CD14-positive monocyte (primary cell): ENCODE measurements at regions not wholly inside any gene's neighbourhood (a gene's known extent, or its start where the extent isn't known, plus 50 kb on each side); places are given as distances from the start of the nearest gene placed in this dataset.

Experiments used
- DNase-seq, 3 donors: peaks; one replicate each; pipeline ENCODE4 v3.0.0-alpha.2; 2011 to 2022
- H2AFZ ChIP-seq: 2 replicates; pipeline ENCODE4 v1.6.0; 2012; ENCODE audit warnings: mild to moderate bottlenecking, low read depth, low read length, inconsistent platforms; ENCODE audit not compliant: insufficient read depth, poor library complexity, severe bottlenecking
- H3K27ac ChIP-seq, 2 donors: 1 replicate in 1 of 2; 2 replicates in 1 of 2; pipeline ENCODE4 v1.5.1; 2012 to 2013; ENCODE audit warnings: low read length in 2 of 2, control low read depth in 1 of 2, inconsistent platforms in 1 of 2, low read depth in 1 of 2, mild to moderate bottlenecking in 1 of 2
- H3K27me3 ChIP-seq, 2 donors: one replicate each; pipeline versions ENCODE4 v1.6.0 to v1.6.1; 2011 to 2013; ENCODE audit warnings: low read length in 2 of 2; ENCODE audit not compliant: control insufficient read depth in 2 of 2, insufficient read depth in 2 of 2
- H3K36me3 ChIP-seq, 2 donors: replicated peaks in 1 of 2; 1 replicate in 1 of 2; 2 replicates in 1 of 2; pipeline versions ENCODE4 v1.5.1 to v1.6.1; 2012 to 2013; ENCODE audit warnings: low read length in 2 of 2, control low read depth in 1 of 2, inconsistent platforms in 1 of 2, mild to moderate bottlenecking in 1 of 2; ENCODE audit not compliant: insufficient read depth in 2 of 2, control insufficient read depth in 1 of 2
- H3K4me1 ChIP-seq, 2 donors: 1 replicate in 1 of 2; 2 replicates in 1 of 2; pipeline versions ENCODE4 v1.5.1 to v1.6.1; 2012 to 2013; ENCODE audit warnings: low read length in 2 of 2, control low read depth in 1 of 2, inconsistent platforms in 1 of 2, mild to moderate bottlenecking in 1 of 2, moderate library complexity in 1 of 2; ENCODE audit not compliant: insufficient read depth in 2 of 2, control insufficient read depth in 1 of 2
- H3K4me2 ChIP-seq: replicated peaks from 2 replicates; pipeline ENCODE3; 2012; ENCODE audit warnings: low read length, moderate library complexity, mild to moderate bottlenecking; ENCODE audit not compliant: poor library complexity, severe bottlenecking; ENCODE audit errors: extremely low read depth
- H3K4me3 ChIP-seq, 3 experiments: fragments of 200-600 bp in 1 of 3; sonication (generic) in 1 of 3; replicated peaks in 1 of 3; 1 replicate in 2 of 3; 2 replicates in 1 of 3; pipeline ENCODE4 v1.5.1; 2011 to 2013; ENCODE audit warnings: low read length in 3 of 3, mild to moderate bottlenecking in 3 of 3, control low read depth in 2 of 3, low read depth in 2 of 3, inconsistent platforms in 1 of 3, moderate library complexity in 1 of 3
- H3K79me2 ChIP-seq: 2 replicates; pipeline ENCODE4 v1.6.0; 2012; ENCODE audit warnings: mild to moderate bottlenecking, control low read depth, inconsistent platforms, low read length, moderate library complexity; ENCODE audit not compliant: insufficient read depth
- H3K9ac ChIP-seq: 2 replicates; pipeline ENCODE4 v1.6.0; 2017; ENCODE audit warnings: low read length, mild to moderate bottlenecking; ENCODE audit not compliant: insufficient read depth, poor library complexity, severe bottlenecking
- H3K9me3 ChIP-seq, 2 donors: replicated peaks in 1 of 2; 1 replicate in 1 of 2; 2 replicates in 1 of 2; pipeline versions ENCODE4 v1.5.1 to v1.6.1; 2012 to 2013; ENCODE audit warnings: low read length in 2 of 2, control low read depth in 1 of 2; ENCODE audit not compliant: control insufficient read depth in 1 of 2, insufficient read depth in 1 of 2
- H4K20me1 ChIP-seq: 2 replicates; pipeline ENCODE4 v1.6.0; 2012; ENCODE audit warnings: mild to moderate bottlenecking, low read length, control low read depth, moderate library complexity; ENCODE audit not compliant: insufficient read depth
- H3K27ac Mint-ChIP-seq, 7 donors: one replicate each; pipeline ENCODE4 v1.8.0; 2020; ENCODE audit warnings: mild to moderate bottlenecking in 7 of 7, mixed read lengths in 7 of 7, moderate library complexity in 6 of 7, inconsistent platforms in 2 of 7
- H3K27me3 Mint-ChIP-seq, 3 donors: one replicate each; pipeline ENCODE4 v1.8.0; 2021 to 2022; ENCODE audit warnings: low read depth in 3 of 3, mild to moderate bottlenecking in 3 of 3, mixed read lengths in 3 of 3, moderate library complexity in 3 of 3, inconsistent platforms in 1 of 3
- H3K36me3 Mint-ChIP-seq, 2 donors: one replicate each; pipeline ENCODE4 v1.8.0; 2020; ENCODE audit warnings: mixed read lengths in 2 of 2, inconsistent platforms in 1 of 2, mild to moderate bottlenecking in 1 of 2
- H3K4me1 Mint-ChIP-seq: one replicate; pipeline ENCODE4 v1.8.0; 2020; ENCODE audit warnings: mild to moderate bottlenecking, mixed read lengths
- H3K4me3 Mint-ChIP-seq, 2 donors: one replicate each; pipeline ENCODE4 v1.8.0; 2020; ENCODE audit warnings: mild to moderate bottlenecking in 2 of 2, mixed read lengths in 2 of 2, moderate library complexity in 1 of 2
- H3K9me3 Mint-ChIP-seq, 7 donors: one replicate each; pipeline ENCODE4 v1.8.0; 2020 to 2022; ENCODE audit warnings: mixed read lengths in 7 of 7, mild to moderate bottlenecking in 6 of 7, moderate library complexity in 6 of 7, inconsistent platforms in 2 of 7
- WGBS: methylation state at CpG from one replicate; pipeline ENCODE4 v1.1.5; 2013; ENCODE audit warnings: missing lambda C conversion rate; ENCODE audit not compliant: insufficient coverage; 5-methylcytosine and 5-hydroxymethylcytosine counted together
- intact Hi-C, 2 donors: fragments of 100-400 bp; cut with micrococcal nuclease; formaldehyde crosslinking; loops; one replicate each; pipeline versions ENCODE4 v1.15.0 to v1.15.1; 2023
- TF ChIP-seq, protein P1 (sequence below): fragments of 200-600 bp; IDR thresholded peaks from one replicate; pipeline ENCODE4 v1.8.0; 2022; ENCODE audit warnings: antibody characterized with exemption, mild to moderate bottlenecking

DNA sequence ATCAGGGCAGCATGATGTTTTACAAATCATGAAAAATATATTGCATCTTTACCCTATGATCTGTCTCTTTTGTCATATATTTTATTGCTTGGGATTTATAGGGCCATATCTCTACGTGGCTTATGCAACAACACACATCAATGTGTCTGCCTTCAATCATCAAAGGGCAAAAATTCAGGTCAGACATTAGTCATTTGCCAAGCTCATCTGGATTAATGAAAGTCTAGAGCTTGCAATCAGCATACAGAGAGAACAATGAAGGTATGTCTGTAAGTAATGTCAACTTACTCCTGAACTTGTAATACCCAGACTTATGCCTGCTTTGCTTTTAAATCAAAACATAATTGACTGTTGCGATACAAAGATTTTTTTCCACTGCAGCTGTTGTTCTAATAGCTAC lies 282.7 kb downstream of the HAO1 start:
- TF ChIP-seq, protein P1, sequence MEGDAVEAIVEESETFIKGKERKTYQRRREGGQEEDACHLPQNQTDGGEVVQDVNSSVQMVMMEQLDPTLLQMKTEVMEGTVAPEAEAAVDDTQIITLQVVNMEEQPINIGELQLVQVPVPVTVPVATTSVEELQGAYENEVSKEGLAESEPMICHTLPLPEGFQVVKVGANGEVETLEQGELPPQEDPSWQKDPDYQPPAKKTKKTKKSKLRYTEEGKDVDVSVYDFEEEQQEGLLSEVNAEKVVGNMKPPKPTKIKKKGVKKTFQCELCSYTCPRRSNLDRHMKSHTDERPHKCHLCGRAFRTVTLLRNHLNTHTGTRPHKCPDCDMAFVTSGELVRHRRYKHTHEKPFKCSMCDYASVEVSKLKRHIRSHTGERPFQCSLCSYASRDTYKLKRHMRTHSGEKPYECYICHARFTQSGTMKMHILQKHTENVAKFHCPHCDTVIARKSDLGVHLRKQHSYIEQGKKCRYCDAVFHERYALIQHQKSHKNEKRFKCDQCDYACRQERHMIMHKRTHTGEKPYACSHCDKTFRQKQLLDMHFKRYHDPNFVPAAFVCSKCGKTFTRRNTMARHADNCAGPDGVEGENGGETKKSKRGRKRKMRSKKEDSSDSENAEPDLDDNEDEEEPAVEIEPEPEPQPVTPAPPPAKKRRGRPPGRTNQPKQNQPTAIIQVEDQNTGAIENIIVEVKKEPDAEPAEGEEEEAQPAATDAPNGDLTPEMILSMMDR = no peak
- Histone ChIP-seq H3K36me3 (no peaks in the 10 kb centered on the region), H3K9ac (no peak overlapping the region), H3K79me2 (no peaks in the 10 kb centered on the region), H3K27me3 (no peaks in the 10 kb centered on the region), H3K27ac (no peak overlapping the region), H2AFZ (no peak overlapping the region), H3K4me2 (no peak overlapping the region), H3K4me1 (no peaks in the 10 kb centered on the region), H3K4me3 (no peak overlapping the region), H3K9me3 (no peaks in the 10 kb centered on the region), H4K20me1 (no peaks in the 10 kb centered on the region)
- peaks cover 0 to 2% (median 0%) of the 10 kb centered on the region in 7 donors for H3K9me3 Mint-ChIP-seq
- H3K4me1 Mint-ChIP-seq = no peaks in the 10 kb centered on the region
- no peak overlapping the region for H3K27ac Mint-ChIP-seq
- no peak overlapping the region for H3K4me3 Mint-ChIP-seq
- no peaks in the 10 kb centered on the region for H3K27me3 Mint-ChIP-seq
- DNase-seq = no peak
- WGBS = 88% methylated on average over 1 of the region's 2 CpGs
- H3K36me3 Mint-ChIP-seq = no peaks in the 10 kb centered on the region
- intact Hi-C loops = no loop called here

DNA sequence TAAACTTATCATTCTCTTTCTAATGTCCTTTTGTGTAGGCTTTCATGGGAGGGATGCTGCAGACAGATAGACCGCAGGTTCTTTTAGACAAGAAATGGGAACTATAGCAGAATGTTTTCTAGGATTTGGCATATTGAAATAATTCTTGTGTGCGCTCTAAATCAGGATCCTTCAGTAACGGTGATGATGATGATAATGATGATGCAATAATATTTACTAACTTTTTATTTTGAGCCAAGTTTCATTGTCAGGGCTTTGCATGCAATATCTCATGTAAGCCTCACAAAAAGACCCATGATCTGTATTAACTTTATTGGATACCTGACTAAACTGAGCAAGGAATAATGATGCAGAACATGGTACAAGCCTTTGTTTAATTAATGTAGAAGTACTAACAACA lies 280.1 kb downstream of the HAO1 start:
- no peaks in the 10 kb centered on the region for H3K27me3 ChIP-seq
- TF ChIP-seq, protein P1 = no peak
- H3K9ac ChIP-seq = no peak overlapping the region
- no peak overlapping the region for H3K4me2 ChIP-seq
- H3K4me1 Mint-ChIP-seq = no peaks in the 10 kb centered on the region
- peaks cover 0 to 3% (median 0%) of the 10 kb centered on the region in 7 donors for H3K9me3 Mint-ChIP-seq
- H3K9me3 ChIP-seq = no peaks in the 10 kb centered on the region
- no peak overlapping the region for H3K27ac ChIP-seq
- H3K27me3 Mint-ChIP-seq = no peaks in the 10 kb centered on the region
- H3K4me3 ChIP-seq = no peak overlapping the region
- no peaks in the 10 kb centered on the region for H3K36me3 ChIP-seq
- H3K27ac Mint-ChIP-seq = no peak overlapping the region
- H2AFZ ChIP-seq = no peak overlapping the region
- no peaks in the 10 kb centered on the region for H4K20me1 ChIP-seq
- H3K36me3 Mint-ChIP-seq = no peaks in the 10 kb centered on the region
- no peak for DNase-seq
- intact Hi-C loops = no loop called here
- no peaks in the 10 kb centered on the region for H3K4me1 ChIP-seq
- H3K79me2 ChIP-seq = no peaks in the 10 kb centered on the region
- WGBS = 100% methylated on average over 1 of the region's 3 CpGs
- no peak overlapping the region for H3K4me3 Mint-ChIP-seq
